SHP77 treated with DMSO at 0.1 percent for 48 hours (cell line): ENCODE measurements at regions not wholly inside any gene's neighbourhood (a gene's known extent, or its start where the extent isn't known, plus 50 kb on each side); places are given as distances from the start of the nearest gene placed in this dataset.

ENCODE experiments used
- DNase-seq: peaks from one replicate; lab custom pipeline; 2025; lab: John Stamatoyannopoulos, UW

GRCh38 chr1:71184410-71184809, 103.6 kb upstream of the ZRANB2 start:
- DNase-seq = no peak

- DNase-seq = no peak
These were observed 99.2 kb upstream of the ZRANB2 start for GRCh38 chr1:71179997-71180396.

- DNase-seq = no peak
These were observed 90.1 kb upstream of the ZRANB2 start for GRCh38 chr1:71170925-71171324.

- DNase-seq = no peak
These were observed 86.7 kb upstream of the ZRANB2 start for GRCh38 chr1:71167505-71167904.

- no peak for DNase-seq
These were observed 85.6 kb upstream of the ZRANB2 start for GRCh38 chr1:71166178-71167173.

GRCh38 chr1:71157715-71158114, 76.9 kb upstream of the ZRANB2 start:
- DNase-seq = no peak

GRCh38 chr1:71157151-71157550, 76.3 kb upstream of the ZRANB2 start:
- DNase-seq = no peak

- DNase-seq = no peak
These were observed 75.8 kb upstream of the ZRANB2 start for GRCh38 chr1:71156590-71156989.

- DNase-seq = no peak
These were observed 73.6 kb upstream of the ZRANB2 start for GRCh38 chr1:71154429-71154828.

- DNase-seq = no peak
These were observed 73.0 kb upstream of the ZRANB2 start for GRCh38 chr1:71153826-71154225.

GRCh38 chr1:71147637-71148360, 67.0 kb upstream of the ZRANB2 start:
- DNase-seq = no peak

GRCh38 chr1:71135571-71135970, 54.7 kb upstream of the ZRANB2 start:
- DNase-seq = no peak
